22Rv1 (cell line): ENCODE measurements at regions not wholly inside any gene's neighbourhood (a gene's known extent, or its start where the extent isn't known, plus 50 kb on each side); places are given as distances from the start of the nearest gene placed in this dataset.

Experiments
- CTCF ChIP-seq: fragments of 450-650 bp; IDR thresholded peaks from 2 replicates; pipeline ENCODE4 v1.5.1; 2017; ENCODE audit warnings: mild to moderate bottlenecking
- ZFX ChIP-seq: fragments of 450-650 bp; IDR thresholded peaks from 2 replicates; pipeline ENCODE4 v1.6.1; 2017; ENCODE audit warnings: antibody characterized with exemption, borderline replicate concordance

GRCh38 chr7:121561717-121562116 is 165.6 kb upstream of the FAM3C start:
- no peak for TF ChIP-seq CTCF
- no peak for TF ChIP-seq ZFX
